Mammary epithelial cell (primary cell): ENCODE measurements at regions not wholly inside any gene's neighbourhood (a gene's known extent, or its start where the extent isn't known, plus 50 kb on each side); places are given as distances from the start of the nearest gene placed in this dataset.

Experiments used
- CTCF ChIP-seq, 2 donors: IDR thresholded peaks in 1 of 2; conservative IDR thresholded peaks in 1 of 2; 2 replicates each; pipeline ENCODE4 v1.5.1; 2011 to 2012; ENCODE audit warnings: inconsistent platforms in 2 of 2, low read length in 2 of 2, mild to moderate bottlenecking in 2 of 2, control low read depth in 1 of 2, low read depth in 1 of 2; ENCODE audit not compliant: insufficient read depth in 1 of 2; ENCODE audit errors: extremely low read depth in 1 of 2
- EZH2 ChIP-seq: IDR thresholded peaks from 2 replicates; pipeline ENCODE4 v1.6.1; 2012; ENCODE audit warnings: low read length, inconsistent platforms, borderline replicate concordance

DNA sequence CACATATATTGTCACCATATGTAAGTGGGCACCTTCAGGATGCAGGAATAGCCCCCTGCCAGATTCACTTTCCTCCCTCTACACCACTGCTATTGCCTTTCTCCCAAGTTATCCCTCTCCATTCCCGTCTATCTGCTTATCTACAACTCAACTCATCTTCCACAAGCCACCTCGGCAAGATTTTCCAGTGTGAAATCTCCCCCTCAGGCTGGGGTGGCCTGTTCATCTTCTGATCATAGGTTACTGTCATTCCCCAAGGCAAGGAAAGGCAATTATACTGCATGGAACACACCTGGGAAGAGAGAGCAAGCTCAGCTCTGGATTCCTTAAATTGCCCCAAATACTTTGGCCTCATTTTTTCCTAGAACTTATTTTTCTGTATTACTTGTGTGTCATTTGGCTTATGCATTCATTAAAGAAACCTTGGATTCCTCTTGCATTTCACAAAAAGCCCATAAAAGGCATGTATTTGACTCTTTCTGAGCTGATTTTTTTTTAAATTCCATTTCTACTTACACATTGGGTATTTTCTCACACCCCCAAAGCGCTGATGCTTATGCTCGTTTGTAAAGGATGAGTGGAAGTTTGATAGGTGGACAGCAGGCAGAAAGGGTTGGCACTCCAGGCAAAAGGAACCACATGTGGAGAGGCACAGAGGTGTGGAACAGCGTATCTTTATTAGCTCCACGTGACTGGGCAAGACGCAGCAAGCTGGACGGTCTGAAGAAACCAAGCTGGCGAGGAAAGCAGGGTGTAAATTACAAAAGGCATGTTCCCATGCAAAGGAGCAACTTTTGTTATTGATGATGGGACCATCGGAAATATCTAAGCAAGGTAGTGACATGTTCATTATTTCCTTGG lies 169.7 kb upstream of the RAB4A start:
- TF ChIP-seq EZH2 (no peak), CTCF (conservative IDR thresholded peaks at IDR 0.05 in 1 of 2, IDR thresholded peaks at IDR 0.05 in 1 of 2; ENCODE audit: extremely low read depth in 1 of 2, insufficient read depth in 1 of 2, low read depth in 1 of 2, low read length in 2 of 2) (no peak)
